Osteoblast (primary cell): ENCODE measurements at regions not wholly inside any gene's neighbourhood (a gene's known extent, or its start where the extent isn't known, plus 50 kb on each side); places are given as distances from the start of the nearest gene placed in this dataset.

Experiments used
- DNase-seq: peaks from one replicate; pipeline ENCODE4 v3.0.0; 2011; ENCODE audit warnings: low spot score, mixed read lengths; ENCODE audit not compliant: insufficient read length; ENCODE audit errors: missing footprints
- H2AFZ ChIP-seq: 2 replicates; pipeline ENCODE4 v1.6.0; 2011; ENCODE audit warnings: mild to moderate bottlenecking, low read length
- H3K27ac ChIP-seq: 2 replicates; pipeline ENCODE4 v1.5.1; 2011; ENCODE audit warnings: mild to moderate bottlenecking, low read depth, low read length, moderate library complexity
- H3K27me3 ChIP-seq: 2 replicates; pipeline ENCODE4 v1.6.0; 2012; ENCODE audit warnings: mild to moderate bottlenecking, control low read depth, inconsistent platforms, low read length, moderate library complexity; ENCODE audit not compliant: insufficient read depth
- H3K36me3 ChIP-seq: 2 replicates; pipeline ENCODE4 v1.5.1; 2011; ENCODE audit warnings: mild to moderate bottlenecking, low read length, control low read depth, moderate library complexity; ENCODE audit not compliant: insufficient read depth
- H3K4me1 ChIP-seq: 2 replicates; pipeline ENCODE4 v1.5.1; 2011; ENCODE audit warnings: mild to moderate bottlenecking, low read length, control low read depth, moderate library complexity; ENCODE audit not compliant: insufficient read depth
- H3K4me2 ChIP-seq: 2 replicates; pipeline ENCODE4 v1.6.0; 2011; ENCODE audit warnings: mild to moderate bottlenecking, low read length; ENCODE audit not compliant: insufficient read depth
- H3K4me3 ChIP-seq: fragments of 200-600 bp; sonication (generic); 3 replicates; pipeline ENCODE4 v1.5.1; 2012; ENCODE audit warnings: mild to moderate bottlenecking, low read length, inconsistent platforms; ENCODE audit not compliant: insufficient read depth
- H3K79me2 ChIP-seq: 2 replicates; pipeline ENCODE4 v1.6.0; 2012; ENCODE audit warnings: mild to moderate bottlenecking, low read length, control low read depth, inconsistent platforms; ENCODE audit not compliant: insufficient read depth
- H3K9me3 ChIP-seq: 2 replicates; pipeline ENCODE4 v1.5.1; 2011; ENCODE audit warnings: low read depth, low read length, control low read depth
- H4K20me1 ChIP-seq: 2 replicates; pipeline ENCODE4 v1.6.0; 2012; ENCODE audit warnings: mild to moderate bottlenecking, low read length, control low read depth; ENCODE audit not compliant: insufficient read depth
- TF ChIP-seq, protein P1 (sequence below): IDR thresholded peaks from 2 replicates; pipeline ENCODE4 v1.5.1; 2011; ENCODE audit warnings: mild to moderate bottlenecking, low read depth, low read length, moderate library complexity; ENCODE audit errors: extremely low read depth

DNA sequence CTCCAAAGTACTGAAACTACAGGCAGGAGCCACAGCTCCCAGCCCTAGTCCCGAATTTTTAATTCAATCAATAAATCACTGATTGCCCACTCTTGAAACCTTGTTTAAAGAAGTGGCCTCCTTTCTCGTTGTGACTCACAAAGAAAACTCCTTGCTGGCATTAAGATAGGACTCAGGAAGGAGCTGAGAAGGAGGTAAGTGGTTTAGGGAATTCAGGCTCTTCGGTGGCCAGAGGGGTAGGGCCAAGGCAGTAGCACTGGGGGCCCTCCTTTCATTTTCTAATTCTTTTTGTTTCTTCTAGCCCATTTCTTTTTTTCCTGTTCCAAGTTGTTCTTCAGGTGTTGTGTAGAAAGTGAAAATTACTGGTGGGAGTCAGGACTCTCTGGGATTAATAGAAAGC lies 86.2 kb upstream of the OR9Q1 start:
- TF ChIP-seq, protein P1, sequence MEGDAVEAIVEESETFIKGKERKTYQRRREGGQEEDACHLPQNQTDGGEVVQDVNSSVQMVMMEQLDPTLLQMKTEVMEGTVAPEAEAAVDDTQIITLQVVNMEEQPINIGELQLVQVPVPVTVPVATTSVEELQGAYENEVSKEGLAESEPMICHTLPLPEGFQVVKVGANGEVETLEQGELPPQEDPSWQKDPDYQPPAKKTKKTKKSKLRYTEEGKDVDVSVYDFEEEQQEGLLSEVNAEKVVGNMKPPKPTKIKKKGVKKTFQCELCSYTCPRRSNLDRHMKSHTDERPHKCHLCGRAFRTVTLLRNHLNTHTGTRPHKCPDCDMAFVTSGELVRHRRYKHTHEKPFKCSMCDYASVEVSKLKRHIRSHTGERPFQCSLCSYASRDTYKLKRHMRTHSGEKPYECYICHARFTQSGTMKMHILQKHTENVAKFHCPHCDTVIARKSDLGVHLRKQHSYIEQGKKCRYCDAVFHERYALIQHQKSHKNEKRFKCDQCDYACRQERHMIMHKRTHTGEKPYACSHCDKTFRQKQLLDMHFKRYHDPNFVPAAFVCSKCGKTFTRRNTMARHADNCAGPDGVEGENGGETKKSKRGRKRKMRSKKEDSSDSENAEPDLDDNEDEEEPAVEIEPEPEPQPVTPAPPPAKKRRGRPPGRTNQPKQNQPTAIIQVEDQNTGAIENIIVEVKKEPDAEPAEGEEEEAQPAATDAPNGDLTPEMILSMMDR = no peak
- no peak for DNase-seq
- no peaks in the 10 kb centered on the region for H3K4me1 ChIP-seq
- H3K27me3 ChIP-seq = no peaks in the 10 kb centered on the region
- no peak overlapping the region for H3K4me2 ChIP-seq
- H4K20me1 ChIP-seq = no peaks in the 10 kb centered on the region
- no peak overlapping the region for H2AFZ ChIP-seq
- no peaks in the 10 kb centered on the region for H3K79me2 ChIP-seq
- H3K4me3 ChIP-seq = no peak overlapping the region
- H3K36me3 ChIP-seq = no peaks in the 10 kb centered on the region
- H3K27ac ChIP-seq = no peak overlapping the region
- no peaks in the 10 kb centered on the region for H3K9me3 ChIP-seq

DNA sequence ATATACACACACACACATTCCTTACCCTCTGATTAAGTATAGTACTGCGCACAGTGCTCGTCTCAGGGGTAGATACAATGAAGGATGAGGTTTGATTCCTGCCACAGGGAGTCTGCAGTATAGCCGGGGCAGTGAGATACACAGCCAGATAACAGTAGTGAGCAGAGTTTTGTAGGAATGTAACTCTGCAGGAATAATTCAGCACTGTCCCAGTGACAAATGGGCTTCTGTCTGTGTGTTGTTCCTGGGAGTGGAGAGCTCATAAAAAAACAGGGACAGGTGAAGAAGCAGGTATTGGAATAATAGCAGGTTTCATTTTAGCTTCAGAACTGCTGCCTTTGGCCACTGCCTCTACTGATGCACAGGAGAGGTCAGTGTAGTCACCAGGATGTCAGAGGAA lies 85.3 kb upstream of the OR9Q1 start:
- Histone ChIP-seq H2AFZ (no peak overlapping the region), H3K4me2 (no peak overlapping the region), H3K9me3 (no peaks in the 10 kb centered on the region), H3K36me3 (no peaks in the 10 kb centered on the region), H3K79me2 (no peaks in the 10 kb centered on the region), H4K20me1 (no peaks in the 10 kb centered on the region), H3K4me3 (no peak overlapping the region), H3K27ac (no peak overlapping the region), H3K4me1 (no peaks in the 10 kb centered on the region), H3K27me3 (no peaks in the 10 kb centered on the region)
- DNase-seq = no peak
- TF ChIP-seq, protein P1 = no peak

DNA sequence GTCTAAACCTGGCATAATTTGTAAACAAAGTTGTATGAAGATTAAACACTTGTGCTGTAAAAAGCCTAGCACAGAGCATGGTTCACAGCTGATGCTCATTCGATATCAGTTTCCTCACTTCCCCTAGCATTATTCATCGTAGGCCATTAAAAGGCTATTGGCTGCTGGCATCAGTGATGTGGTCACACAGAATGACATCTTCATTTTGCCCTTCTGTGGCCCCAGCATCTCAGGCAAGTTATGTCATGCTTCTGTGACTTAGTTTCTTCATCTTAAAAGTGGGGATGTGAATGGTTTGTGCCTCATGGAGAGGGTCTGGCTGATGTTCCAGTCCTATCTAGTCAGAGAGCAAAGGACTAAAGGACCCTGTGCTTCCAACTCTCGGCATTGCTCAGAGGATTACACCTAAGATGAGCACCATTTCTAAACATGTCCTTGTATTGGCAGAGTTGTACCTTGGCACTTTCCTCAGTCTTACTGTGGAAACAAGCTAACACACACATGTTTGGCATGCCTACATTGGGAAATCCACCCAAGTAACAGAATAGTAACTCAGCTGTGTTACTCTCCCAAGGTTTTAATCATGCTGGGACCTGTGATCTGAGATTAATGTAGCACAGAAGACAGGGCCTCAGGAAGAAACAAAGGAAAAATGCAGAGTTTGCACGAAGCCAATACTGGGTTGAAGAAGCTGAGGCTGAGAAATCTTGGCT lies 83.5 kb upstream of the OR9Q1 start:
- H3K4me3 ChIP-seq = no peak overlapping the region
- TF ChIP-seq, protein P1 = no peak
- no peaks in the 10 kb centered on the region for H4K20me1 ChIP-seq
- DNase-seq = no peak
- H3K36me3 ChIP-seq = no peaks in the 10 kb centered on the region
- H3K27ac ChIP-seq = no peak overlapping the region
- H3K4me2 ChIP-seq = no peak overlapping the region
- H2AFZ ChIP-seq = no peak overlapping the region
- no peaks in the 10 kb centered on the region for H3K9me3 ChIP-seq
- H3K4me1 ChIP-seq = no peaks in the 10 kb centered on the region
- H3K79me2 ChIP-seq = no peaks in the 10 kb centered on the region
- H3K27me3 ChIP-seq = no peaks in the 10 kb centered on the region

DNA sequence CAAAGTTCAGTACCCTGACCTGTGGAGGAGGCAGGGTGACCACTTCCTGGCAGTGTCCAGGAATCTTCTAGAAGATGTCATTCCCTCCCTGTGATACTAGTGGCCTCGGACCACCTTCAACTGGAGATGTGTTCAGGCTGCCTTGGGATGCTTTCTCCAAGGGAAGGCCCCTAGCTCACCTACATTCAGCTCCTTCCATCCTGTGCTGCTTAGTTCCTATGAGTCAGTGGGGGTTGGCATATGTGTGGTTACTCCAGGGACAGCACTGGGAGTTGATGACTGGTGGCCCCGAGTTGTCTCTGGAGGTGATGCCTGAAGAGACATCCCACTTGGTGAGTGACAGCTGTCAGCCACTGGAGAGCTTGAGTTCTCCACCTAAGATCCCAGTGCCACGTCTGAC lies 81.8 kb upstream of the OR9Q1 start:
- H3K4me2 ChIP-seq = no peak overlapping the region
- H4K20me1 ChIP-seq = no peaks in the 10 kb centered on the region
- H3K27me3 ChIP-seq = no peaks in the 10 kb centered on the region
- DNase-seq = no peak
- no peaks in the 10 kb centered on the region for H3K9me3 ChIP-seq
- TF ChIP-seq, protein P1 = no peak
- no peaks in the 10 kb centered on the region for H3K36me3 ChIP-seq
- no peak overlapping the region for H3K27ac ChIP-seq
- H3K4me1 ChIP-seq = no peaks in the 10 kb centered on the region
- no peak overlapping the region for H3K4me3 ChIP-seq
- H2AFZ ChIP-seq = no peak overlapping the region
- H3K79me2 ChIP-seq = no peaks in the 10 kb centered on the region
